Neuronal stem cell (in vitro differentiated cells): ENCODE measurements at regions not wholly inside any gene's neighbourhood (a gene's known extent, or its start where the extent isn't known, plus 50 kb on each side); places are given as distances from the start of the nearest gene placed in this dataset.
"Not testable (repeated sequence)": the region's sequence is repeated elsewhere in the genome, so short reads cannot be mapped to it uniquely, and the experiment has no call there.

ENCODE experiments used
- DNase-seq: peaks from one replicate; pipeline ENCODE4 v3.0.0-alpha.2; 2013; ENCODE audit warnings: low spot score
- H2AFZ ChIP-seq: one replicate; pipeline ENCODE4 v1.6.1; 2013; ENCODE audit warnings: mild to moderate bottlenecking, low read length, inconsistent platforms
- H2AK5ac ChIP-seq: 2 replicates; pipeline ENCODE4 v1.6.1; 2013; ENCODE audit warnings: low read depth, mild to moderate bottlenecking, inconsistent platforms, low read length, moderate library complexity, mixed read lengths
- H2BK120ac ChIP-seq: 2 replicates; pipeline ENCODE4 v1.6.1; 2013; ENCODE audit warnings: low read depth, mild to moderate bottlenecking, inconsistent platforms, low read length, moderate library complexity, mixed read lengths
- H2BK12ac ChIP-seq: one replicate; pipeline ENCODE4 v1.6.1; 2013; ENCODE audit warnings: low read length, inconsistent platforms
- H2BK15ac ChIP-seq: 2 replicates; pipeline ENCODE4 v1.6.1; 2013; ENCODE audit warnings: mild to moderate bottlenecking, low read length, inconsistent platforms, mixed read lengths
- H2BK5ac ChIP-seq: one replicate; pipeline ENCODE4 v1.6.1; 2013; ENCODE audit warnings: inconsistent platforms, mild to moderate bottlenecking, low read length, moderate library complexity
- H3K14ac ChIP-seq: one replicate; pipeline ENCODE4 v1.6.1; 2013; ENCODE audit warnings: low read length, inconsistent platforms
- H3K18ac ChIP-seq: 2 replicates; pipeline ENCODE4 v1.6.1; 2013; ENCODE audit warnings: low read length, inconsistent platforms
- H3K23ac ChIP-seq: 2 replicates; pipeline ENCODE4 v1.6.1; 2013; ENCODE audit warnings: low read depth, mild to moderate bottlenecking, mixed read lengths, low read length, inconsistent platforms; ENCODE audit not compliant: poor library complexity
- H3K27ac ChIP-seq: replicated peaks from 3 replicates; pipeline ENCODE4 v1.5.1; 2013; ENCODE audit warnings: low read length, inconsistent platforms
- H3K27me3 ChIP-seq, 3 experiments: 2 replicates each; pipeline ENCODE4 v1.6.1; 2013; ENCODE audit warnings: low read length in 3 of 3, mild to moderate bottlenecking in 2 of 3, inconsistent platforms in 1 of 3, low read depth in 1 of 3, mixed read lengths in 1 of 3, moderate library complexity in 1 of 3; ENCODE audit not compliant: control insufficient read depth in 3 of 3, insufficient read depth in 3 of 3
- H3K36me3 ChIP-seq, 2 donors: replicated peaks in 1 of 2; 2 replicates each; pipeline ENCODE4 v1.6.1; 2013; ENCODE audit warnings: low read length in 2 of 2; ENCODE audit not compliant: control insufficient read depth in 2 of 2, insufficient read depth in 2 of 2
- H3K4ac ChIP-seq: 2 replicates; pipeline ENCODE4 v1.6.1; 2013; ENCODE audit warnings: inconsistent platforms, mild to moderate bottlenecking, low read length, moderate library complexity
- H3K4me1 ChIP-seq, 2 donors: 1 replicate in 1 of 2; 2 replicates in 1 of 2; pipeline ENCODE4 v1.6.1; 2013; ENCODE audit warnings: low read length in 2 of 2, low read depth in 1 of 2; ENCODE audit not compliant: control insufficient read depth in 2 of 2, insufficient read depth in 1 of 2
- H3K4me2 ChIP-seq: one replicate; pipeline ENCODE4 v1.6.1; 2013; ENCODE audit warnings: mild to moderate bottlenecking, low read length, inconsistent platforms; ENCODE audit not compliant: insufficient read depth, poor library complexity, severe bottlenecking
- H3K4me3 ChIP-seq, 2 donors: 2 replicates each; pipeline ENCODE4 v1.5.1; 2013; ENCODE audit warnings: low read length in 2 of 2, mild to moderate bottlenecking in 2 of 2, inconsistent platforms in 1 of 2, moderate library complexity in 1 of 2
- H3K79me1 ChIP-seq: one replicate; pipeline ENCODE4 v1.6.1; 2013; ENCODE audit warnings: low read depth, mild to moderate bottlenecking, inconsistent platforms, low read length, moderate library complexity
- H3K9ac ChIP-seq: one replicate; pipeline ENCODE4 v1.6.1; 2013; ENCODE audit warnings: mild to moderate bottlenecking, low read depth, low read length, inconsistent platforms; ENCODE audit not compliant: poor library complexity
- H3K9me3 ChIP-seq, 2 donors: replicated peaks in 1 of 2; 2 replicates each; pipeline versions ENCODE3 to v1.6.1; 2013; ENCODE audit warnings: low read length in 2 of 2, mild to moderate bottlenecking in 2 of 2, inconsistent platforms in 1 of 2, low read depth in 1 of 2, mixed read lengths in 1 of 2, moderate library complexity in 1 of 2; ENCODE audit not compliant: control insufficient read depth in 2 of 2, insufficient read depth in 1 of 2
- H4K8ac ChIP-seq: one replicate; pipeline ENCODE4 v1.6.1; 2013; ENCODE audit warnings: low read depth, mild to moderate bottlenecking, inconsistent platforms, low read length, moderate library complexity
- H4K91ac ChIP-seq: one replicate; pipeline ENCODE4 v1.6.1; 2013; ENCODE audit warnings: low read length, low read depth, mild to moderate bottlenecking, inconsistent platforms; ENCODE audit not compliant: poor library complexity
- WGBS, 2 donors: extraction: QIAGEN DNeasy Blood & Tissue Kit; methylation state at CpG; one replicate each; pipeline ENCODE4 v1.1.7; 2013; ENCODE audit warnings: missing lambda C conversion rate in 2 of 2, mixed read lengths in 1 of 2; ENCODE audit not compliant: insufficient read length in 2 of 2, insufficient replicate concordance in 1 of 2; ENCODE audit errors: extremely low coverage in 2 of 2; 5-methylcytosine and 5-hydroxymethylcytosine counted together

DNA sequence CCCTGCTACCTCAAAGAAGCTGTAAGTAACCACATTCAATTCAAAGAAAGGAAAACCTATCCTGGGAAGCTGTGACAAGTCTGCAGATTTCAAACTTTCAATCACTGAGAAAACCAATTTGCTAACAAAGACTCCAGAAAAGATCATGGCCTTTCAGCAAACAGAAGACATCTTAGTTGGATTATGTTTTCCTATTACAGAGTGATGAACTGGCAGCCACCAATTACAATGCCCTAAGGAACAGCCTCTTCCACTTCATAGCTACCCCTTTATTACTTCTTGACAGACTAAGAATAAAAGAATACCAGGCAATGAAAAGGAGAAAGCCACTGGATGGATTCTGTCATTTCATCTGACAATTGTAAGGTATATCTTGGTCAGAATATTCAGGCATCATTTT lies 128.2 kb upstream of the RASEF start:
- Histone ChIP-seq H4K8ac (no peak overlapping the region), H3K9ac (no peak overlapping the region), H3K4ac (no peak overlapping the region), H2BK120ac (no peak overlapping the region), H4K91ac (no peak overlapping the region), H2BK15ac (no peak overlapping the region), H3K14ac (no peak overlapping the region), H2AK5ac (no peak overlapping the region), H2BK12ac (no peak overlapping the region), H3K36me3 (no peaks in the 10 kb centered on the region), H3K4me2 (no peak overlapping the region), H3K27ac (no peak overlapping the region), H3K79me1 (no peaks in the 10 kb centered on the region), H3K4me1 (peaks cover 0 to 2% of the 10 kb centered on the region in 2 donors), H3K23ac (no peak overlapping the region), H3K18ac (no peak overlapping the region), H3K9me3 (no peaks in the 10 kb centered on the region), H3K4me3 (no peak overlapping the region), H3K27me3 (no peaks in the 10 kb centered on the region), H2BK5ac (no peak overlapping the region), H2AFZ (no peak overlapping the region)
- no peak for DNase-seq

DNA sequence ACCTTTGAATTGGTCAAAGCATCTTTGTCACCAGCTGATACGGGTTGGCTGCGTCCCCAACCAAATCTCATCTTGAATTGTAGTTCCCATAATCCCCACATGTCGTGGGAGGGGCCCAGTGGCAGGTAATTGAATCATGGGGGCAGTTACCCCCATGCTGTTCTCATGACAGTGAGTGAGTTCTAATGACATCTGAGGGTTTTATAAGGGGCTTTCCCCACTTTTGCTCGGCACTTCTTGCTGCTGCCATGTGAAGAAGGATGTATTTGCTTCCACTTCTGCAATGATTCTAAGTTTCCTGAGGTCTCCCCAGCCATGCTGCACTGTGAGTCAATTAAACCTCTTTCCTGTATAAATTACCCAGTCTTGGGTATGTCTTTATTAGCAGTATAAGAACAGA lies 126.1 kb upstream of the RASEF start:
- H2AFZ ChIP-seq, H2BK15ac ChIP-seq, H3K36me3 ChIP-seq, H3K27ac ChIP-seq, H2AK5ac ChIP-seq, H4K91ac ChIP-seq, H3K18ac ChIP-seq, H2BK120ac ChIP-seq, H3K14ac ChIP-seq, H3K4ac ChIP-seq, H3K4me3 ChIP-seq, H3K4me2 ChIP-seq, H3K9ac ChIP-seq, H3K4me1 ChIP-seq, H2BK5ac ChIP-seq, H3K23ac ChIP-seq, DNase-seq, H3K27me3 ChIP-seq, H4K8ac ChIP-seq, H3K9me3 ChIP-seq, H2BK12ac ChIP-seq, H3K79me1 ChIP-seq: not testable (repeated sequence)
- no CpG with 5 or more reads among the region's 4 CpGs for WGBS, 2 donors

DNA sequence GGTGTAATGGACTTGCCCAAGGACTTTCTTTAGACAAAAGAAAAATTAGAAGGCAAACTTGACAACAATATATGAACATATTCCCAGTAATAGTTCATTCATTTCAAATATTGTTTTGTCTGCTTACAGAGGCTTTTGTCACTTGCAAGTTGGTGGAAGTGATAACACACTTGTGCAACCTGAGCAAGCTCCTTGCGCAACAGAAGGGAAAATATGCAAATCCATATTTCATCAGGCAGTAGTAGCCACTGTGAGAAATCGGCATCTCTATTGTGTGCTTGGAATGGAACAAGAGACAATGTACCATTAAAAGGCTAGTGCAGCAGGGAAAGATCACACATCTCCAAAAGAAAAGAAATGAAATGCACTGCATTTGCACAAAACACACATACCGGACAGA lies 125.3 kb upstream of the RASEF start:
- Histone ChIP-seq H3K23ac (no peak overlapping the region), H3K9me3 (no peaks in the 10 kb centered on the region), H3K4me1 (peaks cover 0 to 2% of the 10 kb centered on the region in 2 donors), H3K18ac (no peak overlapping the region), H3K9ac (no peak overlapping the region), H2AFZ (no peak overlapping the region), H2AK5ac (no peak overlapping the region), H3K27me3 (no peaks in the 10 kb centered on the region), H3K4me2 (no peak overlapping the region), H2BK5ac (no peak overlapping the region), H3K79me1 (no peaks in the 10 kb centered on the region), H4K8ac (no peak overlapping the region), H4K91ac (no peak overlapping the region), H2BK12ac (no peak overlapping the region), H3K27ac (no peak overlapping the region), H2BK120ac (no peak overlapping the region), H3K4ac (no peak overlapping the region), H3K14ac (no peak overlapping the region), H3K4me3 (no peak overlapping the region), H2BK15ac (no peak overlapping the region), H3K36me3 (no peaks in the 10 kb centered on the region)
- DNase-seq: no peak
- WGBS, 2 donors: no CpG with 5 or more reads among the region's 3 CpGs

DNA sequence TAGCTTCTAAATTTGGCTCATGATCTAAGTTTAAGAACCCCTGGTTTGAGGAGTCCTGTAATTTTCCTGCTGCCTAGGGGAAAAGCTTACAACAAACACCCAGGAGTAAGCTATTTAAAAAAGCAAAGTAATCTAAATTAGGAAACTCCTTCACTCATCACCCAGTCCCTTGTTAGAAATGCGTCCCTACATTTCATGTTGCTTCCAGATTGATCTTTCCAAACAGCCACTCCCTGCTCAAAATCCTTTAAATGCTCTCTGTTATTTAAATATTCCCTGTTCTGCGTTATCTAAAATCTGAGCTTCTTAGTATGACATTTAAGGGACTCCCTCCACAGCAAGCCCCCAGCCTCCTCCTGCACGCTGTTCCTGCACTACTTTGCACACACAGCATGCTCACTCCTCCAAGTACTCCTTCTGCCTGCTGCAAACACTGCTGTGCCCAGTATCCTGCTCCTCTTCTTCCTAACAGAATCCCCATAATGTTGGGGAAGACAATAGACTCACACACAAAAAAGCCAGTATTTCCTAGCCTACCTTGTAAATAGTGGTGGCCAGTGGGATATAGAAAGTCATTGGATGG lies 123.3 kb upstream of the RASEF start:
- no peak overlapping the region for H3K4me3 ChIP-seq
- H3K9ac ChIP-seq: peak overlapping the region; percentile 15
- no peak overlapping the region for H2BK15ac ChIP-seq
- no peaks in the 10 kb centered on the region for H3K79me1 ChIP-seq
- no peak overlapping the region for H3K27ac ChIP-seq
- no peaks in the 10 kb centered on the region for H3K9me3 ChIP-seq
- H2BK120ac ChIP-seq: no peak overlapping the region
- H2AK5ac ChIP-seq: no peak overlapping the region
- H4K91ac ChIP-seq: no peak overlapping the region
- peak overlapping the region; percentile 74 for H4K8ac ChIP-seq
- peaks cover 0 to 2% of the 10 kb centered on the region in 2 donors for H3K4me1 ChIP-seq
- H3K27me3 ChIP-seq: no peaks in the 10 kb centered on the region
- no CpG with 5 or more reads among the region's 3 CpGs for WGBS, 2 donors
- H3K14ac ChIP-seq: no peak overlapping the region
- no peaks in the 10 kb centered on the region for H3K36me3 ChIP-seq
- no peak for DNase-seq
- H3K23ac ChIP-seq: no peak overlapping the region
- no peak overlapping the region for H2BK5ac ChIP-seq
- H3K18ac ChIP-seq: no peak overlapping the region
- no peak overlapping the region for H2BK12ac ChIP-seq
- H3K4me2 ChIP-seq: no peak overlapping the region
- peak overlapping the region; percentile 58 for H2AFZ ChIP-seq
- H3K4ac ChIP-seq: no peak overlapping the region
